Transverse colon (tissue), 4 donors: ENCODE measurements at regions not wholly inside any gene's neighbourhood (a gene's known extent, or its start where the extent isn't known, plus 50 kb on each side); places are given as distances from the start of the nearest gene placed in this dataset.

ENCODE experiments used
- CTCF ChIP-seq, 5 experiments: fragments of 200-600 bp in 3 of 5; fragments of 450-650 bp in 2 of 5; sonication (generic) in 3 of 5; IDR thresholded peaks; 1 replicate in 2 of 5; 2 replicates in 3 of 5; pipeline ENCODE4 v1.5.1; 2016 to 2017; ENCODE audit warnings: antibody characterized with exemption in 5 of 5, inconsistent platforms in 3 of 5, mild to moderate bottlenecking in 2 of 5, moderate library complexity in 1 of 5
- EP300 ChIP-seq: sonication (generic); formaldehyde crosslinking; IDR thresholded peaks from one replicate; pipeline ENCODE4 v1.6.1; 2017; ENCODE audit warnings: antibody characterized with exemption, low read depth
- POLR2A ChIP-seq: fragments of 450-650 bp; IDR thresholded peaks from one replicate; pipeline ENCODE4 v1.6.1; 2016; ENCODE audit warnings: antibody characterized with exemption, mild to moderate bottlenecking, moderate library complexity
- POLR2AphosphoS5 ChIP-seq, 3 donors: sonication (generic); formaldehyde crosslinking; IDR thresholded peaks; one replicate each; pipeline ENCODE4 v1.6.1; 2016; ENCODE audit warnings: antibody characterized with exemption in 3 of 3

- no peak for TF ChIP-seq CTCF (IDR thresholded peaks at IDR 0.05)
- TF ChIP-seq POLR2A, result no peak
- no peak for TF ChIP-seq EP300
- TF ChIP-seq POLR2AphosphoS5 (IDR thresholded peaks at IDR 0.05), result no peak
These were observed 215.5 kb downstream of the HHIP start for GRCh38 chr4:144861471-144861870.
